ENCODE measurements at regions not wholly inside any gene's neighbourhood (a gene's known extent, or its start where the extent isn't known, plus 50 kb on each side); places are given as distances from the start of the nearest gene placed in this dataset.

DNA sequence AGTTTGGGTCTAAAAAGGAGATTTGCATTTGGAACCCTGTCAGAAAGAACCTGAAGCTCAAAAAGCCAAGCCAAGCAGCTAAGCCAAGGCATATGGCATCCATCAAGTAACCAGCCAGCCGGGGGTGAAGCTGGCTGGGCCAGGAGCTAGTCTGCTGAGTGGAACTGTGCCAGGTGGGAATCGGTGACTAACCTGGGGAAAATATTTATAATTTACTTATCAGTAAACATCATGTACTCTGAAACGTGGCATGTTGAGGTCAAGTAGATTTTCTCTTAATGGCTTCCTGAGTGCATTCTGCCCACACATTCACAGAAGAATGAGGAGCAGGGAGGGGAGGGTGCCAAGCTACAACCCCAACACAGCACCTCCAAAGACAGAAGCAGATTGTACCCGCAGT lies 70.5 kb upstream of the SESN3 start:
- Histone ChIP-seq H2AFZ (ENCODE audit: low read length) (no peak overlapping the region), H2BK5ac (ENCODE audit: insufficient read length, low read length) (no peak overlapping the region), H2BK15ac (ENCODE audit: low read depth, low read length) (no peak overlapping the region), H3K79me2 (ENCODE audit: insufficient read depth, low read length) (no peaks in the 10 kb centered on the region), H4K8ac (replicated peaks; ENCODE audit: insufficient read length, low read depth, low read length) (no peak overlapping the region), H2BK12ac (ENCODE audit: insufficient read length, low read depth, low read length) (no peak overlapping the region), H3K4me2 (ENCODE audit: insufficient read depth, insufficient read length, low read length) (no peak overlapping the region), H3K18ac (ENCODE audit: insufficient read length, low read depth, low read length) (no peak overlapping the region), H3K4ac (ENCODE audit: low read depth, low read length) (no peak overlapping the region), H3K79me1 (ENCODE audit: insufficient read depth, low read depth, low read length, poor library complexity, severe bottlenecking) (no peaks in the 10 kb centered on the region), H4K5ac (ENCODE audit: insufficient read length, low read depth, low read length) (no peak overlapping the region), H2BK20ac (ENCODE audit: low read depth, low read length, poor library complexity, severe bottlenecking) (no peak overlapping the region), H3K27ac (ENCODE audit: insufficient read length, low read depth, low read length) (no peak overlapping the region), H3K9me3 (ENCODE audit: control insufficient read depth, low read depth, low read length) (no peaks in the 10 kb centered on the region), H3T11ph (ENCODE audit: low read length) (no peak overlapping the region), H4K20me1 (ENCODE audit: control insufficient read depth, insufficient read depth, insufficient read length) (no peaks in the 10 kb centered on the region), H3K9ac (ENCODE audit: extremely low read depth, insufficient read length, low read length) (no peak overlapping the region), H3K4me1 (ENCODE audit: insufficient read depth, low read length) (peaks cover 6% of the 10 kb centered on the region; the same call in 1 of the 2 replicates), H3K27me3 (ENCODE audit: insufficient read depth, low read length) (no peaks in the 10 kb centered on the region), H3K56ac (ENCODE audit: insufficient read length, low read depth, low read length) (no peak overlapping the region), H3K23me2 (ENCODE audit: insufficient read length, low read depth, low read length, poor library complexity, severe bottlenecking) (no peaks in the 10 kb centered on the region), H3K14ac (ENCODE audit: insufficient read depth, low read length) (no peak overlapping the region), H3K23ac (ENCODE audit: insufficient read length, low read depth, low read length) (no peak overlapping the region), H2AK5ac (ENCODE audit: insufficient read length, low read length) (no peak overlapping the region), H2BK120ac (ENCODE audit: low read depth, low read length, poor library complexity, severe bottlenecking) (no peak overlapping the region), H4K91ac (ENCODE audit: insufficient read length, low read depth, low read length) (no peak overlapping the region)
- DNase-seq: no peak
- Mint-ChIP-seq H3K36me3 (ENCODE audit: insufficient read depth in 1 of 3, low read depth in 3 of 3) (no peaks in the 10 kb centered on the region), H3K27ac (no peak overlapping the region), H3K4me1 (peaks cover 63 to 67% of the 10 kb centered on the region in 2 experiments), H3K27me3 (ENCODE audit: low read depth) (no peaks in the 10 kb centered on the region; the same call in 1 of the 2 replicates), H3K4me3 (no peak overlapping the region), H3K9me3 (no peaks in the 10 kb centered on the region)
- TF ChIP-seq, protein P1, sequence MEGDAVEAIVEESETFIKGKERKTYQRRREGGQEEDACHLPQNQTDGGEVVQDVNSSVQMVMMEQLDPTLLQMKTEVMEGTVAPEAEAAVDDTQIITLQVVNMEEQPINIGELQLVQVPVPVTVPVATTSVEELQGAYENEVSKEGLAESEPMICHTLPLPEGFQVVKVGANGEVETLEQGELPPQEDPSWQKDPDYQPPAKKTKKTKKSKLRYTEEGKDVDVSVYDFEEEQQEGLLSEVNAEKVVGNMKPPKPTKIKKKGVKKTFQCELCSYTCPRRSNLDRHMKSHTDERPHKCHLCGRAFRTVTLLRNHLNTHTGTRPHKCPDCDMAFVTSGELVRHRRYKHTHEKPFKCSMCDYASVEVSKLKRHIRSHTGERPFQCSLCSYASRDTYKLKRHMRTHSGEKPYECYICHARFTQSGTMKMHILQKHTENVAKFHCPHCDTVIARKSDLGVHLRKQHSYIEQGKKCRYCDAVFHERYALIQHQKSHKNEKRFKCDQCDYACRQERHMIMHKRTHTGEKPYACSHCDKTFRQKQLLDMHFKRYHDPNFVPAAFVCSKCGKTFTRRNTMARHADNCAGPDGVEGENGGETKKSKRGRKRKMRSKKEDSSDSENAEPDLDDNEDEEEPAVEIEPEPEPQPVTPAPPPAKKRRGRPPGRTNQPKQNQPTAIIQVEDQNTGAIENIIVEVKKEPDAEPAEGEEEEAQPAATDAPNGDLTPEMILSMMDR (conservative IDR thresholded peaks at IDR 0.05): no peak
- no CpG with 5 or more reads among the region's 4 CpGs for WGBS (ENCODE audit: extremely low coverage, insufficient read length, low lambda C conversion rate)
